Right lung (tissue), 2 donors: ENCODE measurements at regions not wholly inside any gene's neighbourhood (a gene's known extent, or its start where the extent isn't known, plus 50 kb on each side); places are given as distances from the start of the nearest gene placed in this dataset.
A peak's percentile ranks its signal among the peaks of the same experiment; 100 is the strongest.
"Not testable (repeated sequence)": the region's sequence is repeated elsewhere in the genome, so short reads cannot be mapped to it uniquely, and the experiment has no call there.

Experiments used
- DNase-seq, 2 donors: peaks; one replicate each; pipeline ENCODE4 v3.0.0-alpha.2; 2013

- not testable (repeated sequence) for DNase-seq
Observed at GRCh38 chr14:83298016-83298415, 1764.4 kb upstream of the SEL1L start.

DNA sequence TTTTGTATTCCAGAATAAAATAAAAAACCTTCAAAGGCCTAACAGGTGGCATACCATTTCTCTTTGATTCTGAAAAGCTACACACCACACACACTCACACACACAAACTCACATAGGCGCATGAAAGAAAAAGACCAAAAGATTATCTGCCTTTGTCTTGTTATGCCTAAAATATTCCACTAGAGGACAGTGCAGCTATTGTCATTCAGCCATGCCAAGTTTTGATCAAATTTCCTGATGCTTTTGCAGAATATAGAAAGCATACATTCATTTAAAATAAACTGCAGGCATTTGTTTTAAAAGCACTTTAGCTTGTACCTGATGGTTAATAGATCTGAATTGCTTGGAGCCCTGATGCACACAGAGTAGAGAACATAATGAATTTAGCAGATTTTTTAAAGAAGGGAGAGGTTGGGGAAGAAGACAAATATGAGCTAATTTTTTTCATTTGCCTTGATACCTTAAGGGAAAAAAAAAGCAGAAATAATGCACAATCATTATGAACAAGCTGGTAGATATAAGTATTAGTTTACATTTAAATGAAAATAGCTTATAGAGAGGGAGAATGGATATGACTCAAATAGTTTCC is 1766.9 kb upstream of the SEL1L start:
- DNase-seq = peak; percentile 9 to 23

GRCh38 chr14:83301791-83302190 is 1768.1 kb upstream of the SEL1L start:
- no peak for DNase-seq

DNA sequence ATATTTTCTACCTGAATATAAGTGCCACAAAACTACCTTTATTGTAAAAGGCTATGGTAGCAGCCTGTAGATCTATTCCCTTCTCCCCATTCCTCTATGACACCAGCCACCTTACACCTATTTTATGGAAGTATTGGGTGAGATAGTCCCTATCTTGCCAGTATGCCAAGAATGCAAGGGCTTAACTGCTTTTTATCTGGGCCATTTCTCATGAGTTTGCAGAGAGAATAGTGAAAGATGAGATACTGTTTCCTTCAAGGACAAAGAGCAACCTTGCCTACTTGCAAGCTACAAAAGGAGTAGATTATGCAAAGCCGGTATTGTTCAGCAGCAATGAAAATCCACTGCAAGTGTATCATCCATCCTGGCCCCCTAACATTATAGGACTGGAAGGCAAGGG is 1775.6 kb upstream of the SEL1L start:
- DNase-seq = no peak

- no peak for DNase-seq
Observed at GRCh38 chr14:83309833-83310232, 1776.2 kb upstream of the SEL1L start.

GRCh38 chr14:83312511-83312910 is 1778.9 kb upstream of the SEL1L start:
- DNase-seq = no peak

- DNase-seq = no peak
Observed at GRCh38 chr14:83314764-83315163, 1781.1 kb upstream of the SEL1L start.

DNA sequence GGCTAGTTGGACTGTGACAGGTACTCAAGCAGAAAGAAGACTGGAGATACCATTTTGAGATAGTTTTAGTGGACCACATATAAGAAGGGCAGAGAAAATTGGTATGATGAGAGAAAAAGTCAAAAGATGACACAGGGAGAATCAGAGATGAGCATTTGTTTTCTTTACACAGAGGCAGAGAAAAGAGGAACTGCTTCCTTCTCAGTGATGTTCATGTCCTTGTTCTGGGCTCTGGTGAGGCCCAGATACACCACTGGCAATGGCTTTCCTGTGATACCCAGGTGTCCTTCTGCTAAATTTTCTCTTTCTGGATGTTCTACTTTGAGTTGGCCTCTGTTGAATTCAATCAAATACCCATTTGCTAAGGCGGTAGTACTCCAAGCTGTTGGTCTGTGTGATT is 1782.7 kb upstream of the SEL1L start:
- DNase-seq = no peak

- no peak for DNase-seq
Observed at GRCh38 chr14:83320837-83321236, 1787.2 kb upstream of the SEL1L start.

DNA sequence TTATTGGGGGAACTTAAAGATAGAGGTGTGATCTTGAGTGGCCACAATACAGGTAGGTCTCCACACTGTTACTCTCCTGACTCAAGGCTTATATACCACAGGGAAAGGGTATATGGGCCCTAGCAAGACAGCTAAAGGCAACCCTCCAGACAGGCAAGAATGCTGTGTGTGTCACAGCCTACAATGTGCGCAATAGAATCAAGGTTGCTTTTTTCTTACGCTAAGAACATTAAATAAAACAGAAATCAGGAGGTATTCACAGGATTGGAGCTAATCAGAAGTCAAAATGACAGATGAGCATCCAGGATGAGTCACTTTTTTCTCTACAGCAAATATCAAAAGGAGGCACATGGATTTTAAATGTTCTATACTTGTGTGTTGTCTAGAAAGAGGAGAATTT is 1797.9 kb upstream of the SEL1L start:
- no peak for DNase-seq

DNA sequence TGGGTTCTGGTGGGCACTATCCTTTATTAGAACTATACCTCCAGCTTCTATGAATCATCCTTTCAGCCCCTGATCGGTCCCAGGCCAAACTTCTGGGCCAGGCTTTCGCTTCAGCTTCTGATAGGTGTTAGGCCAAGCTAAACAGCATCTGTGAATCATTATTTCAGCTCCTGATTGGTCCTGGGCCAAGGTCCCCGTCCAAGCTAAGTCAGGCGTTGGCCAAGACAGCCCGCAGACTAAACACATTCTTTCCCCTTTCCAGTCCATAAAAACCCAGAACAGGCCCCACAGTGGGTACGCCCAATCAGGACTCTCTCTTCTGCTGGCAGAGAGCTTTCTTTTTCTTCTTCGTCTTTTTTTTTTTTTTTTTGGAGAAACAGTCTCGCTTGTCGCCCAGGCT is 1808.9 kb upstream of the SEL1L start:
- no peak for DNase-seq

DNA sequence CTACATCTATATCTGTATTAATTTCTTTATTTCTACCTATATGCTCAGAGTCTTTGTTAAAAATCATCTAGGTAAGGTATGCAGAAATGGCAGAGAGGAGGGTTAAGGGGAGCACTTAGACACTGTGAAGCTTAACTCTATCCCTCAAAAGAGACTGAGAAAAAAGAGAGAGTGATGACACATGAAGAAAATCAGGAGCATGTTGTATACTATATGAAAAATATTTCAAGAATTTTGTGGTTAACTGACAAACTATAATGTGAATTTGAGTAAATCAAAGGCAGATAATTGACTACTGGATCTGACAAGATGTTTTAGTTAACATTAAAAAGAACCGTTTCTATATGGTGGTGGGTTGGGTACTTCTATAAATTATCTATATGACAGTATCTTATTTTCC is 1814.2 kb upstream of the SEL1L start:
- DNase-seq = no peak

GRCh38 chr14:83355609-83356008 is 1822.0 kb upstream of the SEL1L start:
- no peak for DNase-seq

DNA sequence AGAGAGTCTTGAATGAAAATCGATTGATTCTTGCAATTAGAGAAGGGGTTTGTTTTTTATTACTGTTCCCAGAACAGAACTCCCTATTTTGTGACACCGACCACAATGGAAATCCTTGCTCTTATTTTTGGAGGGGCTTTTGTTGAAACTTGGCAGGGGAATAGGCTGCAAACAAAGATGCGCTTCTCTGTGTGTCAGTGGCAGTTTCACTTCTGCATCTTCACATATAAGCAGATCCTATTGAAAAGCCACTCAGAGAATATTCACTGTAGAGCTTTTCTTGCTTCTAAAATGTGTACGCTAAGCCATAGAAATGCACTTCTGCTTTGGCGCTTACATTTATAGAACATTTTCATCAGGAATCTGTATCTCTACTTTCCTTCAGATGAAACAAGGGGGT is 1822.4 kb upstream of the SEL1L start:
- DNase-seq = no peak

DNA sequence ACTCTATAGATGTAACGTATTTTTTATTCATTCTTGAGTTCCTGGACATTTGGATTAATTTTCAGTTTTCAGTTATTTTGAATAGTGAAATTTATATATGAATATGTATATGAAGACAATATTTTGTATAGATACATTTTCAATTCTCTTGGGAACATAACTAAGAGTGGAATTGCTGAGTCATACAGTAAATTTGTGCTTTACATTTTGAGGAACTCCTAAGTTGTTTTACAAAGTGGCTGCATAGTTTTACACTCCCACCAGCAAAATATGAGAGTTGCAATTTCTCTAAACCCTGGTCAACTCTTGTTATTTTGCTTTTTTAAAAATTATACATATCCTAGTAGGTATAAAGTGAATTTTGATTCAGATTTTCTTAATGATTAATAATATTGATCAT is 1838.6 kb upstream of the SEL1L start:
- no peak for DNase-seq

GRCh38 chr14:83379436-83379835 is 1845.8 kb upstream of the SEL1L start:
- DNase-seq = no peak

DNA sequence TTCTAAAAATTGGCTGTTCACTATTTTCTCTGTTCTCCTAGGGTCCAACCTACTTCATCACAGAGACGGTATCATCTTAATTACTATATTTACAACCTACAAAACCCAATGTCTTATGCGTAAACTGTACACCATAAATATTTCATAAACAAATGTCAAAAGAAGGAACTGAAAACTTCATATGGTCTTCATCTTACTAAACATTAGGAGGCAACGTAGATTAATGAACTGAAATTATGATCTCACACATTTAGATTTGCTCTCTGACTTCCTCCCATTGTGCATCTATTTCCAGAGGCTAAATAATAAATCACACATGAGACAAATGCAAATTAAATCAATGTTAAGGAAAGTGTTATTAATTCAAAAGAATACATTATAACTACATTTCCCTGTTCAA is 1850.6 kb upstream of the SEL1L start:
- no peak for DNase-seq

GRCh38 chr14:83395321-83395720 is 1861.7 kb upstream of the SEL1L start:
- DNase-seq = no peak

- DNase-seq = no peak
Observed at GRCh38 chr14:83416476-83416875, 1882.8 kb upstream of the SEL1L start.

GRCh38 chr14:83419420-83419819 is 1885.8 kb upstream of the SEL1L start:
- DNase-seq = peak; percentile 47

- DNase-seq = no peak
Observed at GRCh38 chr14:83421711-83422110, 1888.1 kb upstream of the SEL1L start.

GRCh38 chr14:83425138-83425537 is 1891.5 kb upstream of the SEL1L start:
- no peak for DNase-seq

GRCh38 chr14:83425706-83426105 is 1892.1 kb upstream of the SEL1L start:
- no peak for DNase-seq

- no peak for DNase-seq
Observed at GRCh38 chr14:83433618-83434017, 1900.0 kb upstream of the SEL1L start.

GRCh38 chr14:83441801-83442200 is 1908.1 kb upstream of the SEL1L start:
- no peak for DNase-seq
